HG02571 (cell line): ENCODE measurements at regions not wholly inside any gene's neighbourhood (a gene's known extent, or its start where the extent isn't known, plus 50 kb on each side); places are given as distances from the start of the nearest gene placed in this dataset.
A peak's percentile ranks its signal among the peaks of the same experiment; 100 is the strongest.

Source experiments
- ATAC-seq: cut with Tn5 transposase; IDR thresholded peaks from one replicate; pipeline ENCODE4 v1.9.1; 2021; ENCODE audit warnings: mild to moderate bottlenecking, moderate library complexity; ENCODE audit not compliant: unreplicated experiment

GRCh38 chr1:198903203-198903602 is 264.4 kb downstream of the PTPRC start:
- no peak for ATAC-seq

DNA sequence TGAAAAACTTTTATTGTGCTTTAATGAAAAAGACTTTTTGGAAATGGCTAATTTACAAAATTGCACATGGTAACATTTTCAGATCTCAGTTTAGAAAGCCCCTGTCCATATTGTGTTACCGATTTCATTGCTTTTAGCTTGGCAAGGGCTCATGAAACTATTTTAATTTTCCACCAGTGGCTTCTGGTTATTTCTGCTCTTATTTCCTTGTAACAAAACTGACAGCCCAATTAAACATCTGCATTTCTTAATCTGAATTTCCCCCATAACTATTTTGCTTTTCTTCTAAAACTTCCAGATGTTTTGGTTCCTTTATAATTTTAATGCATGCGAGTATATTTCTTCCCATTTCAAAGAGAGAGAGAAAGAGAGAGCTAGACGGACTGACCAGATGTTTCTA is 264.8 kb downstream of the PTPRC start:
- ATAC-seq: no peak

DNA sequence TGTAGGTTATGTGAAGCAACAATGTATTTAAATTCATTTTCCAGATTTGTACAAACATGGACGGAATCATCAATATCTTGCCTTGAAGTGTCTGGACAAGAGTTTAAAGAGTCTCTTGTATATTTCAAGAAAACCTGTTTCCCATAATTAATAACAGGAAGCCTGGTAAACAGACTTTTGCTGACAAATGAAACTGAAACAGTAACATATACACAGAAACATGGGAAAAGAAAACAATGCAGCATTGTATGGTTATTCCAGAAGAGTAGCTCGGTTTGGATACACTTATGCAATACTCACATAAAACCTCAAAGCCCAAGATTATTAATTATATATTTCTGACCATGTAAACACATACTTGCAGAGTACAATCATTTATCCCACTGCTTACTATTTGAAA is 265.5 kb downstream of the PTPRC start:
- ATAC-seq: no peak

DNA sequence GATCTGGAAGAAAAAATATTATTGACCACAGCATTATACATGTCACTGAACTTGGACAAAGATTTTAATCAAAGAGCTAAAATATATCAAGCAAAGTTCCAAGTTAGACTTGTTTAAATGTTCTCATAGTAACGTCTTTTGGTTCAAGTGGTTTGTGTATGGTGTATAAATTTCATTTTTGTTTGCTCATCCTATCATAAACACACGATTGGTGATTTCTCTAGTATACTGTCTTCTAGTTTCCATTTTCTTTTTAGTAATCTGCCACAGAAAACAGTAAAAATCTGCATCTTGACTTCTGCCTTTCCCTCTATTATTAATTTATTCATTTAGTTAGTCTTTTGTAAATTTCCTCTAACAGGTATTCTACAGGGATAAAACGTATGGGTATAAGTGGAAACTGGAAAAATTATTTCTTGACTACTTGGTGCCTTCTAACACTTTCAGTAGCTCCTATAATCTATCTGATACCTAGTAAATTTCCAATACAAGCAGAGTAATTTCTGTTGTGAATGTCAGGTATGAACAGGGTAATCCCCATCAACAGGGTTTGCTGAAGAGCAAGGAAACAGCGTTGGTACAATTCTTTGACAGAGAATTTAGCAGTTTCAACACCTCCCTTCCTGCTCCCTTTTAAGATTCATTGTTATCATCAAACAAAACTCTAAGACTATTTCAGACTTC is 268.0 kb downstream of the PTPRC start:
- no peak for ATAC-seq

GRCh38 chr1:198907423-198907746 is 268.5 kb downstream of the PTPRC start:
- ATAC-seq: no peak

DNA sequence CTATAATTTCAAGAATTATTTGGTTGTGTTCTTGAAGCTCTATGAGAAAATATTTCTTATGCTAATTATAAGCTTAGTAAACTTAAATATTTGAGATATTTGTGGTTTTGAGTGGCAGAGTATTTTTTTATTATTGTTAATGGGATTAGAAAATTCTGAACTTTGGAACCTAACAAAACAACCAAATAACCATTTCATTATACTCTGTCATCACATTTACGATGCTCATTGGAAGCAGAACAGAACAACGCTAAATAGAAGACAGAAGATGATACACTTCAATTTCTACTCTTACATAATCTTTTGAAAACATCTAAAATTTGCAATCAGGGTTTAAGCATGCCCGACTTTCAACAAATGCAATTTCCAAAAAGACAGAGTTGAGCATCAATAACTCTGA is 270.2 kb downstream of the PTPRC start:
- ATAC-seq: no peak

GRCh38 chr1:198909973-198910372 is 271.1 kb downstream of the PTPRC start:
- no peak for ATAC-seq

- ATAC-seq: no peak
Observed at GRCh38 chr1:198910816-198911215, 272.0 kb downstream of the PTPRC start.

DNA sequence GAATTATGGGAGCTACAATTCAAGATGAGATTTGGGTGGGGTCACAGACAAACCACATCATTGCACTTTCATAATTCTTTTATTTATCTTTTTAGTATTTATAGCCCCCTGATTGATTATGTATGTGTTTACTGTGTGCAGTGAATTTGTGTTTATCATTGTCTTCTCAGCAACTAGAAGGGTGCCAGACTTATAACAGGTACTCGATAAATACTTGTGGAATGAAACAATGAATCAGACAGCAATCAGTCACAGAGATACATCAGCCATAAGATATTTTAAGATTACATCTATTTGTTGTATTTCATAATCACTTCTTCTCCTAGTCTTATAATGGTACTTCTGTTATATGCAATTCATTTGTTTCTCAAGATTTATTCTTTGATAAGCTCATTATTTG is 273.2 kb downstream of the PTPRC start:
- no peak for ATAC-seq

GRCh38 chr1:198913667-198914066 is 274.8 kb downstream of the PTPRC start:
- ATAC-seq: no peak

GRCh38 chr1:198915327-198916231 is 276.7 kb downstream of the PTPRC start:
- ATAC-seq: no peak

- no peak for ATAC-seq
Observed at GRCh38 chr1:198917226-198917625, 278.4 kb downstream of the PTPRC start.

- ATAC-seq: no peak
Observed at GRCh38 chr1:198918920-198919319, 280.1 kb downstream of the PTPRC start.

DNA sequence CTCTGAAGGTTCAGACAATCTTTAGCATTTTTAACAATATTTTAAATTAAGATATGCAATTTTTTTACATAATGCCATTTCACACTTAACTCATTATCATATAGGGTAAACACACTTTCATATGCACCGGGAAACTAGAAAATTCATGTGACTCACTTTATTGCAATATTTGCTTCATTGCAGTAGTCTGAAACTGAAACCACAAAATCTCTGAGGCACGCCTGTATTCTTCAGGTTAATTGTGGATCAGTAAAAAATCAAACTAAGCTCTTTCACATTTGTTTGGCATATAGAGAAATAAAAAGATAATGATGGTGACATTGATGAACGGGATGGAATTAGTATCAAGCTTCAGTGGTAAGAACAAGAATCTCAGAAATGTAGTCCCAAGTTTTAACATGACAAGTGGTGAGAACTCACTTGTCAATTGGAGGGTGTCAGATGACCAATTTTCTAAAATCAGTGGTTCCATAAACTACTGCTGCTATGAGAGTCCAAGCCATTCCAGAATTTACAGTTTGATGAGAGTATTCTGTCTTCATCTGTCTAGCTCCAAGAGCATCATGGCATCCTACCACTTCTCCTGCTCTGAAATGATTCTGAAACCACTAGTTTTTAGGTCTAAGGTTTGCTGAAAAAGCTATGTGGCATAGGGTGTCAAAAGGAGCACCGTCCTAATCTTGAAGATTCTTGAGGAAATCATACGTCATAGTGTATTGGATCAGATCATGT is 281.0 kb downstream of the PTPRC start:
- no peak for ATAC-seq

DNA sequence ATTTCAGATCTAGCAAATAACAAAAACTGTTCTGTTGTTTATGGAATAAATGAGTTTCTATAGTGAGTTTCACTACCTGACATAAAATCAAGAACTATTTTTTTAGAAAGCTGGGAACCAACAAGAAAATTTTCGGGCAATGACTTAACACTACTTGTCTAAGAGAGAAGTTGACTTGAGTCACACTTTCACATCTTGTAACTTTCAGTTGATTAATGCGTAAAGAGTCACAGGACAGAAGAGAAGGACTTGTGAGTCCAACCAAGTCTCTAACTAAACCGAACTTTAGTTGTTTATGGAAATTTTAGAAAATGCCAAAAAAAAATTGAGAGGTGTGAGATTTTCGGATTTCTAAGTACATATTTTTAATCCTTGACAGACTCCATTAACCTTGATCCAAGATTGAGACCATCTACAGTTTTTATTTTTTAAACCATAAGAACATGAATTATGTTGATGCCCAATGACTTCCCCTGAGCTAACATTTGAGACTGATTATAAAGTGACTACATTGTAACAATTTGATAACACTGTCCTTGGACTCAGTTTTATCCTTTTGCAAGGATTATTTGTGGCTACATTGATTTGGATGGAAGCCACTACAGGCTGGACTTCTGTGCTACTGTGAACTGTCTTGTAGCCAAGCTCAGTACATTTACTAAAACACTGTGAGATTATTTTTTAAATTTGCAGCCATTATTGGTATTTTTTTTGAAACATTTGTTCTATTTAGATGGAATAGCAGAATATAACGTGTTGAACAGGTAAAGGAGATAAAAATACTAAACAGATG is 284.0 kb downstream of the PTPRC start:
- peak; percentile 65 for ATAC-seq

DNA sequence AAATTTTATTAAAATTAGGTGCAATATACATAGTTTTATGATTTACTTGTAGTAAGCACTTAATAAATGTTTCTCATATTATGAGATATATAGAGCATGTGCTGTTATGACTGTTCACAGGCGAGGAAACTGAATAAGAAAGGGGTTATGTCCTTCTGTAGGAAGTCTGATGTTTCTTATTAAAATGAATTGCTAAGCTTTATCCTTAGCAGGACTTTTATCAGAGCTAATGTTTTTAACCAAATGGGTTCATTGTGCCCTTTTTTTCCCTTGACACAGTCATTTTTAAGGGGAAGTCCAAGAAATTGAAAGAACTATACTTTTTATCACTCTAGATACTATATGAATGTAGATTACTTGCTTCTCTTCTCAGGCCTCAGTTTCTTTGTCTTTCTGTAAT is 285.2 kb downstream of the PTPRC start:
- no peak for ATAC-seq

GRCh38 chr1:198925567-198925966 is 286.7 kb downstream of the PTPRC start:
- ATAC-seq: no peak

- ATAC-seq: no peak
Observed at GRCh38 chr1:198927129-198927528, 288.3 kb downstream of the PTPRC start.

- no peak for ATAC-seq
Observed at GRCh38 chr1:198929111-198929604, 290.3 kb downstream of the PTPRC start.

DNA sequence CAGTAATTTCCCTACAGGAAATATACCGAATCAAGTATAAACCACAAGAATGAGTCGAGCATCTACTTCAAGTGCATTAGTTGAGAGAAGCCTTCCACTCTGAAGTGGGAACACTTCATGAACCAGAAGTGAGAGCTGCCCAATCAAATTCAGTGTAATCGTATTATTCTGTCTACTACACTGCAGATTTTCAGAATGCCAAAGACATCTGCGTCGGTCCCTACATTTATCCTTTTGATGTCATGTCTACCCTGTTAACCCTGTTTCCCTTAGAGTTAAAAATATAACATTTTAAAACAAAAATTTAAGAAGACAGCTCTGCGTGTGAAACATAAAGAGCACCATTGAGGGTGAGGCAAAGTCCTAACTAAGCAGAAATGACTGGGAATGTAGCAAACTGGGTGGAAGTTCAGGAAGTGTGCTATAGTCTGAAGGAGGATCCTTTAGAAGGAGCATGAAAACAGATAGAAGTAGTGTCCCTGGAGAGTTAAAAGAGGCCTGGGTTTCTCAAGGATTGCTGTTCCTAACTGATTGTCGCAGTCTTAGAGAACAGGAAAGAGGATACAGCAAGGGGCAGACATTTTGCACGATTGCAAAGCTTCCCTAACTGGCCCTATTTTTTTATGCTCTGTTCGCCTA is 291.2 kb downstream of the PTPRC start:
- ATAC-seq: no peak
